ENCODE measurements at regions not wholly inside any gene's neighbourhood (a gene's known extent, or its start where the extent isn't known, plus 50 kb on each side); places are given as distances from the start of the nearest gene placed in this dataset.
"Not testable (repeated sequence)": the region's sequence is repeated elsewhere in the genome, so short reads cannot be mapped to it uniquely, and the experiment has no call there.

DNA sequence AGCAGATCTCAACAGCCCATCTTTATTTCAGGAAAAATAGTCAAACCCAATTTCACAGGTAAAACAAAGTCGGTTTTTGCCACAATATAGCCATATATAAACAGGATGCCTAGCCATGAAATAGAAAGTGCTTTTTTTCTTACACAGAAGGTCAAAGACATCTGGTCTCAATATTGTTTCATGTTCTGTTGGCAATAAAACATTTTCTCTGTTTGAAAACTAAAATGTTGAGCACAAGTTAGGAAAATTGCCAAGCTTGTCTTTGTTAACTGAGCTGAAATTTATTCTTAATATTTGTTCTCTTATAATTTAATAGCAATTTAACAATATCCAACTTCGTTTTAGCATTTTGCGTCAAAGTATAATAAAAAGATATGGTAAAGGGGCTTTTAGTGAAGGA lies 673.4 kb downstream of the DTWD2 start:
- Mint-ChIP-seq H3K9me3 (no peaks in the 10 kb centered on the region), H3K27ac (no peak overlapping the region), H3K4me1 (no peaks in the 10 kb centered on the region), H3K36me3 (ENCODE audit: low read depth) (no peaks in the 10 kb centered on the region), H3K27me3 (no peaks in the 10 kb centered on the region), H3K4me3 (no peak overlapping the region)
- ChIA-PET CTCF (no interaction called here), POLR2A (no interaction called here)
- DNase-seq, result no peak

DNA sequence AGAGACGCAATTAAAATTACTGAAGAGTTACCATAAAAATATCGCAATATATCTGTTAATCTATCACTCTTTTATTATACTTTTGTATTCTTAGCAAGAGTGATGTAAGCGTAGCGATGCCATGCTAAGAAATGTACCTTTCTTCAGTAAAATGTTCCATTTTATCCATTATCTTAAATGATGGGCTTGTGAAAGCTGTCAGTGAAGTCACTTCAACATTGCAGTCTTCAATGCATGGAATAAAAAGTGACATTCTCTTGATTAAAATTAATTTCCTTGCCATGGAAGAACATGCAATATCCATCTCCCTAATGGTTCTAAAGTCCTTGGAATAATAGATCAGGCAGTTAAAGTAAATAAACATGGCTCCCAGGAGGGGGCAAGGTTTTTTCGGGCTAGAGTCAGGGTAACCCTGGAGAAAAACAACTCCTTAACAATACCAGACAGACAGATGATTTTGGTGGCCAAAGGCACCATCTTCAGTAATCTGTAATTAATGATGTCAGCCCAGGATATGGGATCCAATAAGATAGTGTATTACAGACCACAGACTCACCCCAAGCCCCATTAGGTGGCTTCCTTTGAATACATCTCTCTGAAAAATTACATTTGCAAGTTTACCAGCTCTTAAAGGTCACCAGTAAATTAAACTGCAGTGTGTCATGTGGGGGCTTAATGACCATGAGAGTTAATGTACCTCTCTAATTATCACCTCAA lies 677.1 kb downstream of the DTWD2 start:
- Mint-ChIP-seq H3K4me3 (no peak overlapping the region), H3K4me1 (no peaks in the 10 kb centered on the region), H3K27me3 (no peaks in the 10 kb centered on the region), H3K36me3 (ENCODE audit: low read depth) (no peaks in the 10 kb centered on the region), H3K27ac (no peak overlapping the region), H3K9me3 (peaks cover 8% of the 10 kb centered on the region)
- no peak for DNase-seq
- CTCF ChIA-PET, result no interaction called here
- POLR2A ChIA-PET, result no interaction called here

DNA sequence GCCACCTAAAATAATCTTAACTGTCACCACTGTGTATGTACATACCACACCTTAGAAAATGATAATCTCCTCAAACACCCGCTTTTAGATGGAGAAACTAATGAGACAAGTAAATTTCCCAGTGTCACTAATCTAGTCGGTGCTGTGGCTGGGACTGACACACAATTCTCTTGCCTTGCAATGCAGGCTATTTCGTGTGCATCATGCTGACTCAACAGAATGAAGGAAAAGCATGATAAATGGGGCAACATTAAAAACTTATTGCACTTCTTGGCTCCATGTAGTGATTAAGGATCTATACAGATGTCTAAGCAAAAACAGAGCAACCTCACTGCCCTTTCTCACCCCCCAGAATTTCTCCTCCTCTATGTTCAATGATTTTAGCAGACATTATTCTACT lies 677.9 kb downstream of the DTWD2 start:
- CTCF ChIA-PET, result no interaction called here
- DNase-seq, result no peak
- Mint-ChIP-seq H3K27ac (no peak overlapping the region), H3K36me3 (ENCODE audit: low read depth) (no peaks in the 10 kb centered on the region), H3K27me3 (no peaks in the 10 kb centered on the region), H3K9me3 (peaks cover 11% of the 10 kb centered on the region), H3K4me3 (no peak overlapping the region), H3K4me1 (no peaks in the 10 kb centered on the region)
- POLR2A ChIA-PET, result no interaction called here

- ChIA-PET POLR2A (no interaction called here), CTCF (no interaction called here)
- H3K9me3 Mint-ChIP-seq, result peaks cover 11% of the 10 kb centered on the region
- H3K27ac Mint-ChIP-seq, result no peak overlapping the region
- no peak overlapping the region for H3K4me3 Mint-ChIP-seq
- H3K27me3 Mint-ChIP-seq, result no peaks in the 10 kb centered on the region
- DNase-seq, result no peak
- no peaks in the 10 kb centered on the region for H3K36me3 Mint-ChIP-seq (ENCODE audit: low read depth)
- no peaks in the 10 kb centered on the region for H3K4me1 Mint-ChIP-seq
These were observed 685.1 kb downstream of the DTWD2 start for GRCh38 chr5:118303296-118303695.

DNA sequence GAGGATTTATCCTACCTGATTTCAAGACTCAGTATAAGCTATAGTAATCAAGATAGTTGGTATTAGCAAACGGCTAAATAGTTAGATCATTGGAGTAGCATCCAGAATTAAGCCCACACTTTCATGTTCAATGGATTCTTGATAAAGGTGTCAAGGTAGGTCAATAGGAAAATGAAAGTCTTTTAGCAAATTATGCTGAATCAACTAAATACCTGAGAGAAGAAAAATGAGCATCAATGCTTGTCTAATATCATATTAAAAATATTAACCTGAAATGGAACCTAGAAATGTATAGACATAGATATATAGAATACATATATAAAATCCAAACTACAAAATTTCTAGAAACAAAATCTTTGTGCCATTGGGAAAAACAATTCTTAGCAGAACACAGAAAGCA lies 685.6 kb downstream of the DTWD2 start:
- ChIA-PET POLR2A (no interaction called here), CTCF (no interaction called here)
- Mint-ChIP-seq H3K27ac (no peak overlapping the region), H3K4me1 (no peaks in the 10 kb centered on the region), H3K9me3 (peaks cover 7% of the 10 kb centered on the region), H3K36me3 (ENCODE audit: low read depth) (no peaks in the 10 kb centered on the region), H3K27me3 (no peaks in the 10 kb centered on the region), H3K4me3 (no peak overlapping the region)
- no peak for DNase-seq

GRCh38 chr5:118301696-118302095 lies 686.7 kb downstream of the DTWD2 start:
- no peaks in the 10 kb centered on the region for H3K27me3 Mint-ChIP-seq
- no peak overlapping the region for H3K4me3 Mint-ChIP-seq

DNA sequence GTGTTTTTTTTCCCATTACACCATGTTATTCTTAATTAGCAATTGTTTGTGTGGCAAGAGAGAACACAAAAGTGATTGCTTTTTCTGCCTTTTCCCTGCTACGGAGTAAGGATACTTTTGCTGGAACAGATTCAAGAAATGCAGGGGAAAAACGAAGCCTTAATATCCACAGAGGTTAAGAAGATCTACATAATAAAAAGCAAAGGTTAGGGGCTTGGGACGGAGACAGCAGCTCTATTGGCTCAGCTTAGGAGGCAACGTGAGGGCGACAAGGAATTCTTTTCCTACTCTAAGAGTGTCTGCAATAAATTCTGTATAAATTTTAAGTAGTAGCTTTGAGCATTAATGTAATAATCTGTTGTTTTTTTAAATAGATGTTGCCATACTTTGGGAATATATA lies 693.3 kb downstream of the DTWD2 start:
- no peak for DNase-seq
- H3K36me3 Mint-ChIP-seq (ENCODE audit: low read depth), result no peaks in the 10 kb centered on the region
- no peak overlapping the region for H3K27ac Mint-ChIP-seq
- no peak overlapping the region for H3K4me3 Mint-ChIP-seq
- no peaks in the 10 kb centered on the region for H3K9me3 Mint-ChIP-seq
- no peaks in the 10 kb centered on the region for H3K4me1 Mint-ChIP-seq
- ChIA-PET CTCF (no interaction called here), POLR2A (no interaction called here)
- no peaks in the 10 kb centered on the region for H3K27me3 Mint-ChIP-seq

More at GRCh38 chr5:118301696-118302095, 686.7 kb downstream of the DTWD2 start:
- no peak for DNase-seq
- H3K9me3 Mint-ChIP-seq, result peaks cover 2% of the 10 kb centered on the region
- CTCF ChIA-PET, result no interaction called here
- no peaks in the 10 kb centered on the region for H3K36me3 Mint-ChIP-seq (ENCODE audit: low read depth)
- no peaks in the 10 kb centered on the region for H3K4me1 Mint-ChIP-seq
- POLR2A ChIA-PET, result no interaction called here
- no peak overlapping the region for H3K27ac Mint-ChIP-seq

GRCh38 chr5:118293378-118293777 lies 695.0 kb downstream of the DTWD2 start:
- H3K27me3 Mint-ChIP-seq, result no peaks in the 10 kb centered on the region
- H3K9me3 Mint-ChIP-seq, result no peaks in the 10 kb centered on the region
- no peak overlapping the region for H3K4me3 Mint-ChIP-seq
- H3K4me1 Mint-ChIP-seq, result no peaks in the 10 kb centered on the region
- no peak for DNase-seq
- H3K27ac Mint-ChIP-seq, result no peak overlapping the region
- no peaks in the 10 kb centered on the region for H3K36me3 Mint-ChIP-seq (ENCODE audit: low read depth)
- POLR2A ChIA-PET, result no interaction called here
- CTCF ChIA-PET, result no interaction called here

DNA sequence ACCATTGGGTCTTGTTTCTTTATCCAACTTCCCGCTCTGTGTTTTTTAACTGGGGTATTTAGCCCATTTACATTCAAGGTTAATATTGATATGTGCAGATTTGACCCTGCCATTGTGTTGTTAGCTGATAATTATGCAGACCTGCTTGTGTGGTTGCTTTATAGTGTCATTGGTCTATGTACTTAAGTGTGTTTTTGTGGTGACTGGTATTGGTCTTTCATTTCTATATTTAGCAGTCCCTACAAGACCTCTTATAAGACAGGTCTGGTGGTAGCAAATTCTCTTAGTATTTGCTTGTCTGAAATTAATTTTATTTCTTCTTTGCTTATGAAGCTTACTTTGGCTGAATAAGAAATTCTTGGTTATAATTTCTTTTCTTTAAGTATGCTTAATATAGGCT lies 698.1 kb downstream of the DTWD2 start:
- no peak for DNase-seq
- H3K9me3 Mint-ChIP-seq, result peaks cover 2% of the 10 kb centered on the region
- H3K4me3 Mint-ChIP-seq, result no peak overlapping the region
- no peaks in the 10 kb centered on the region for H3K4me1 Mint-ChIP-seq
- ChIA-PET CTCF (no interaction called here), POLR2A (no interaction called here)
- H3K27me3 Mint-ChIP-seq, result no peaks in the 10 kb centered on the region
- no peak overlapping the region for H3K27ac Mint-ChIP-seq
- H3K36me3 Mint-ChIP-seq (ENCODE audit: low read depth), result no peaks in the 10 kb centered on the region

- H3K27ac Mint-ChIP-seq; CTCF ChIA-PET; H3K4me1 Mint-ChIP-seq; POLR2A ChIA-PET; DNase-seq; H3K27me3 Mint-ChIP-seq; H3K36me3 Mint-ChIP-seq (ENCODE audit: low read depth); H3K4me3 Mint-ChIP-seq: not testable (repeated sequence)
- peaks cover 11% of the 10 kb centered on the region for H3K9me3 Mint-ChIP-seq
These were observed 704.1 kb downstream of the DTWD2 start for GRCh38 chr5:118284230-118284629.

DNA sequence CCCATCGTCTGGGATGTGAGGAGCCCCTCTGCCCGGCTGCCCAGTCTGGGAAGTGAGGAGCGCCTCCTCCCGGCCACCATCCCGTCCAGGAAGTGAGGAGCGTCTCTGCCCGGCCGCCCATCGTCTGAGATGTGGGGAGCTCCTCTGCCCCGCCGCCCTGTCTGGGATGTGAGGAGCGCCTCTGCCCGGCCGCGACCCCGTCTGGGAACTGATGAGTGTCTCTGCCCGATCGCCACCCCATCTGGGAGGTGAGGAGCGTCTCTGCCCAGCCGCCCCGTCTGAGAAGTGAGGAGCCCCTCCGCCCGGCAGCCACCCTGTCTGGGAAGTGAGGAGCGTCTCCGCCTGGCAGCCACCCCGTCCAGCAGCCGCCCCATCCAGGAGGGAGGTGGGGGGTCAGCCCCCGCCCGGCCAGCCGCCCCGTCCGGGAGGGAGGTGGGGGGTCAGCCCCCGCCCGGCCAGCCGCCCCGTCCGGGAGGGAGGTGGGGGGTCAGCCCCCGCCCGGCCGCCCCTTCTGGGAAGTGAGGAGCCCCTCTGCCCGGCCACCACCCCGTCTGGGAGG lies 705.8 kb downstream of the DTWD2 start:
- H3K4me3 Mint-ChIP-seq; H3K4me1 Mint-ChIP-seq; H3K36me3 Mint-ChIP-seq (ENCODE audit: low read depth); H3K27ac Mint-ChIP-seq; POLR2A ChIA-PET; DNase-seq; CTCF ChIA-PET; H3K27me3 Mint-ChIP-seq: not testable (repeated sequence)
- H3K9me3 Mint-ChIP-seq, result peaks cover 11% of the 10 kb centered on the region

DNA sequence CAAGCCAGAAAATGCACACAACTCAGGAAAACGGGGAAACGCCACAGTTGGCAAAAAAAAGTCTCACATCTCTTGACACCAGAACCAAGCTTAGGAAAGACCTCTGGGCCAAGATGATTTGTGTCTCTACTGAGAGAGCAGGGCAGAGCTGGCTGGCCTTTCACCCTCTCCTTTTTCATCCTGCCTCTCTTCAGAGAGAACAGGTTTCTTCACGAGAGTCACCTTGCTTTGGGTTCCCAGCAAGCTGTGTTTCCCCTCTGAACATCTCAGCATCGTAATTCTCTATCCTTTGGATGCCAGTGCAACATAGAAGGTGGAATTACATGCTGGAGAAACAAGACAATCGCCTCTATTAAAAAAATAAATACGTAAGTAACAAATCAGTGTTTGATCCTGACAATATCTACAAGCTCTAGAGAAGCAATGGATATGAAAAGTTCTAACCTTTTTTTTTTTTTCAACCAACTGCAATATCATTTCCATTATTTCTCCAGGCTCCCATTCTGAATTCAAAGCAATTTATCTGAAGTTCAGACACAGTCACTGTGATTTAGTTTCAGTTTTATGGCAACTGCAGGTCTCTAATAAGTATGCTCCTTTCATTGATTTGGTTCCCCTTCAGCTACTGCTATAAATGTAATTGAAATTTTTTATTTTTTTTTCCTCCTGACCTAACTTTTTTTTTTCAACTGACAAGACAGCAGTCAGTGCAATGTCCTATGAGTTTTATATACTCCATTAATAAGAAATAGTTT lies 708.6 kb downstream of the DTWD2 start:
- Mint-ChIP-seq H3K4me3 (no peak overlapping the region), H3K4me1 (no peaks in the 10 kb centered on the region), H3K36me3 (ENCODE audit: low read depth) (no peaks in the 10 kb centered on the region), H3K27ac (no peak overlapping the region), H3K9me3 (peaks cover 9% of the 10 kb centered on the region), H3K27me3 (no peaks in the 10 kb centered on the region)
- DNase-seq, result no peak
- ChIA-PET POLR2A (no interaction called here), CTCF (interaction anchor here (0.5 kb wide), 1 partner anchor 525 kb away, joined by 3 read pairs; no protein-coding TSS in a partner anchor)

GRCh38 chr5:118270526-118270925 lies 717.8 kb downstream of the DTWD2 start:
- no peak overlapping the region for H3K4me3 Mint-ChIP-seq
- no peak for DNase-seq
- no peak overlapping the region for H3K27ac Mint-ChIP-seq
- ChIA-PET CTCF (no interaction called here), POLR2A (no interaction called here)
- no peaks in the 10 kb centered on the region for H3K9me3 Mint-ChIP-seq
- H3K4me1 Mint-ChIP-seq, result no peaks in the 10 kb centered on the region
- H3K36me3 Mint-ChIP-seq (ENCODE audit: low read depth), result no peaks in the 10 kb centered on the region
- no peaks in the 10 kb centered on the region for H3K27me3 Mint-ChIP-seq

GRCh38 chr5:118258223-118258622 lies 730.1 kb downstream of the DTWD2 start:
- POLR2A ChIA-PET, result no interaction called here
- no peak overlapping the region for H3K4me3 Mint-ChIP-seq
- no peaks in the 10 kb centered on the region for H3K36me3 Mint-ChIP-seq (ENCODE audit: low read depth)
- CTCF ChIA-PET, result no interaction called here
- H3K4me1 Mint-ChIP-seq, result no peaks in the 10 kb centered on the region
- H3K27me3 Mint-ChIP-seq, result no peaks in the 10 kb centered on the region
- no peak overlapping the region for H3K27ac Mint-ChIP-seq
- H3K9me3 Mint-ChIP-seq, result peaks cover 4% of the 10 kb centered on the region
- DNase-seq, result no peak
